Mesenchymal stem cell (in vitro differentiated cells and primary cell): ENCODE measurements at regions not wholly inside any gene's neighbourhood (a gene's known extent, or its start where the extent isn't known, plus 50 kb on each side); places are given as distances from the start of the nearest gene placed in this dataset.

Source experiments
- DNase-seq: peaks from one replicate; pipeline ENCODE4 v3.0.0-alpha.2; 2013
- H2AFZ ChIP-seq: one replicate; pipeline ENCODE4 v1.6.1; 2013; ENCODE audit warnings: low read depth, mild to moderate bottlenecking, control low read depth, inconsistent platforms, low read length, moderate library complexity
- H2AK5ac ChIP-seq: 2 replicates; pipeline ENCODE4 v1.6.1; 2013; ENCODE audit warnings: low read length, moderate library complexity, mild to moderate bottlenecking, inconsistent platforms; ENCODE audit not compliant: severe bottlenecking
- H2BK120ac ChIP-seq: one replicate; pipeline ENCODE4 v1.6.1; 2013; ENCODE audit warnings: low read depth, mild to moderate bottlenecking, inconsistent platforms, low read length, moderate library complexity
- H2BK12ac ChIP-seq, 2 experiments: one replicate each; pipeline ENCODE4 v1.6.1; 2013; ENCODE audit warnings: inconsistent platforms in 2 of 2, low read length in 2 of 2, mild to moderate bottlenecking in 2 of 2, moderate library complexity in 2 of 2, control low read depth in 1 of 2
- H2BK15ac ChIP-seq: one replicate; pipeline ENCODE4 v1.6.1; 2013; ENCODE audit warnings: mild to moderate bottlenecking, low read depth, inconsistent platforms; ENCODE audit not compliant: poor library complexity, severe bottlenecking
- H2BK5ac ChIP-seq: 2 replicates; pipeline ENCODE4 v1.6.1; 2013; ENCODE audit warnings: low read depth, mild to moderate bottlenecking, low read length, control low read depth, inconsistent platforms; ENCODE audit not compliant: poor library complexity, severe bottlenecking
- H3K14ac ChIP-seq, 2 experiments: one replicate each; pipeline ENCODE4 v1.6.1; 2013; ENCODE audit warnings: inconsistent platforms in 2 of 2, low read length in 2 of 2, control low read depth in 1 of 2, mild to moderate bottlenecking in 1 of 2, moderate library complexity in 1 of 2
- H3K18ac ChIP-seq, 2 experiments: one replicate each; pipeline ENCODE4 v1.6.1; 2013; ENCODE audit warnings: inconsistent platforms in 2 of 2, low read length in 2 of 2, control low read depth in 1 of 2, low read depth in 1 of 2, mild to moderate bottlenecking in 1 of 2
- H3K23ac ChIP-seq, 2 experiments: one replicate each; pipeline ENCODE4 v1.6.1; 2013; ENCODE audit warnings: inconsistent platforms in 2 of 2, low read length in 2 of 2, mild to moderate bottlenecking in 2 of 2, moderate library complexity in 2 of 2, control low read depth in 1 of 2
- H3K27ac ChIP-seq: 2 replicates; pipeline ENCODE4 v1.5.1; 2013; ENCODE audit warnings: mild to moderate bottlenecking, moderate library complexity, low read length, control low read depth, inconsistent platforms; ENCODE audit not compliant: poor library complexity, severe bottlenecking
- H3K27me3 ChIP-seq, 2 experiments: 2 replicates each; pipeline versions ENCODE4 v1.6.1 to v1.7.0; 2013; ENCODE audit warnings: low read length in 2 of 2, mild to moderate bottlenecking in 2 of 2, moderate library complexity in 2 of 2, control low read depth in 1 of 2, inconsistent platforms in 1 of 2; ENCODE audit not compliant: control insufficient read depth in 1 of 2, insufficient read depth in 1 of 2
- H3K36me3 ChIP-seq, 2 experiments: 2 replicates each; pipeline versions ENCODE4 v1.6.1 to v1.7.0; 2013; ENCODE audit warnings: low read length in 2 of 2, control low read depth in 1 of 2, inconsistent platforms in 1 of 2, low read depth in 1 of 2, mild to moderate bottlenecking in 1 of 2; ENCODE audit not compliant: insufficient read depth in 2 of 2, control insufficient read depth in 1 of 2
- H3K4ac ChIP-seq, 2 experiments: one replicate each; pipeline ENCODE4 v1.6.1; 2013; ENCODE audit warnings: inconsistent platforms in 2 of 2, low read length in 2 of 2, mild to moderate bottlenecking in 2 of 2, moderate library complexity in 2 of 2, control low read depth in 1 of 2, low read depth in 1 of 2
- H3K4me1 ChIP-seq: 2 replicates; pipeline ENCODE4 v1.6.1; 2013; ENCODE audit warnings: low read depth, low read length, control low read depth; ENCODE audit not compliant: control insufficient read depth, insufficient read depth
- H3K4me2 ChIP-seq: 2 replicates; pipeline ENCODE4 v1.6.1; 2013; ENCODE audit warnings: low read length, mild to moderate bottlenecking, inconsistent platforms; ENCODE audit not compliant: poor library complexity, severe bottlenecking
- H3K4me3 ChIP-seq, 2 experiments: 2 replicates each; pipeline versions ENCODE4 v1.5.1 to v1.7.0; 2013; ENCODE audit warnings: low read length in 2 of 2, mild to moderate bottlenecking in 2 of 2, control low read depth in 1 of 2, low read depth in 1 of 2; ENCODE audit not compliant: insufficient read depth in 1 of 2
- H3K79me1 ChIP-seq: replicated peaks from 2 replicates; pipeline ENCODE4 v1.6.1; 2013; ENCODE audit warnings: mild to moderate bottlenecking, control low read depth, low read length, inconsistent platforms; ENCODE audit not compliant: poor library complexity, severe bottlenecking
- H3K9ac ChIP-seq: 2 replicates; pipeline ENCODE4 v1.7.0; 2013; ENCODE audit warnings: mild to moderate bottlenecking, low read length, moderate library complexity
- H3K9me3 ChIP-seq: 2 replicates; pipeline ENCODE4 v1.7.0; 2013; ENCODE audit warnings: mild to moderate bottlenecking, low read length; ENCODE audit not compliant: control insufficient read depth
- H4K8ac ChIP-seq: one replicate; pipeline ENCODE4 v1.6.1; 2013; ENCODE audit warnings: inconsistent platforms, mild to moderate bottlenecking, low read length, moderate library complexity
- H4K91ac ChIP-seq: one replicate; pipeline ENCODE4 v1.6.1; 2013; ENCODE audit warnings: mild to moderate bottlenecking, low read length, inconsistent platforms
- WGBS: methylation state at CpG from one replicate; pipeline ENCODE4 v1.1.7; 2013; ENCODE audit warnings: mixed read lengths; 5-methylcytosine and 5-hydroxymethylcytosine counted together

GRCh38 chr1:188496506-188496905 is 1667.8 kb downstream of the PLA2G4A start:
- no peak overlapping the region for H2BK5ac ChIP-seq
- 100% methylated on average over 1 of the region's 1 CpG for WGBS
- H3K9me3 ChIP-seq = peaks cover 15% of the 10 kb centered on the region
- H4K91ac ChIP-seq = no peak overlapping the region
- no peak overlapping the region for H2BK120ac ChIP-seq
- no peak overlapping the region for H3K18ac ChIP-seq
- no peak overlapping the region for H4K8ac ChIP-seq
- H3K79me1 ChIP-seq = no peaks in the 10 kb centered on the region
- H2AFZ ChIP-seq = no peak overlapping the region
- no peaks in the 10 kb centered on the region for H3K4me1 ChIP-seq
- H3K9ac ChIP-seq = no peak overlapping the region
- no peak overlapping the region for H3K14ac ChIP-seq
- H3K4me2 ChIP-seq = no peak overlapping the region
- no peak overlapping the region for H2BK12ac ChIP-seq
- no peak overlapping the region for H3K23ac ChIP-seq
- H3K4ac ChIP-seq = no peak overlapping the region
- H3K27me3 ChIP-seq = no peaks in the 10 kb centered on the region
- H3K4me3 ChIP-seq = no peak overlapping the region
- H2BK15ac ChIP-seq = no peak overlapping the region
- H2AK5ac ChIP-seq = no peak overlapping the region
- no peaks in the 10 kb centered on the region for H3K36me3 ChIP-seq
- H3K27ac ChIP-seq = no peak overlapping the region
- no peak for DNase-seq

DNA sequence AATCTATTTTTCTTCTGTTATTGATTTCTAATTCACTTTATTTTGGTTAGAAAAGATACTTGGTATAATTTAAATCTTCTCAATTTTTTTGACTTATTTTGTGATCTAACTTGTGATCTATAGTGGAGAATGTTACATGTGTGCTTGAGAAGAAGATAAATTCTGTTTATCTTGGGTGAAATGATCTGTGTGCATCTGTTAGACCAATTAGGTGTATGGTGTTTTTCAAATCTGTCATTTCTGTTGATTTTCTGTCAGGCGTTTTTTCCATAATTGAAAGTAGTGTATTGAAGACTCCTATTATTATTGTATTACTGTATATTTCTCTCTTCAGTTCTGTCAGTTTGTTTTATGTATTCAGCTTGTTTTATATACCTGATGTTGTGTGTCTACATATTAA is 1668.3 kb downstream of the PLA2G4A start:
- H3K4me3 ChIP-seq = no peak overlapping the region
- H3K4me2 ChIP-seq = no peak overlapping the region
- H3K18ac ChIP-seq = no peak overlapping the region
- H3K4me1 ChIP-seq = no peaks in the 10 kb centered on the region
- H3K4ac ChIP-seq = no peak overlapping the region
- H3K27me3 ChIP-seq = no peaks in the 10 kb centered on the region
- no peaks in the 10 kb centered on the region for H3K79me1 ChIP-seq
- no peak overlapping the region for H3K27ac ChIP-seq
- peaks cover 15% of the 10 kb centered on the region for H3K9me3 ChIP-seq
- no peak overlapping the region for H2BK12ac ChIP-seq
- no peak overlapping the region for H3K14ac ChIP-seq
- no peak for DNase-seq
- H3K36me3 ChIP-seq = no peaks in the 10 kb centered on the region
- no peak overlapping the region for H3K23ac ChIP-seq
- H2BK15ac ChIP-seq = no peak overlapping the region
- no peak overlapping the region for H4K8ac ChIP-seq
- no peak overlapping the region for H2AK5ac ChIP-seq
- no peak overlapping the region for H2AFZ ChIP-seq
- H2BK5ac ChIP-seq = no peak overlapping the region
- H2BK120ac ChIP-seq = no peak overlapping the region
- no CpG with 5 or more reads among the region's 1 CpG for WGBS
- H3K9ac ChIP-seq = no peak overlapping the region
- H4K91ac ChIP-seq = no peak overlapping the region

DNA sequence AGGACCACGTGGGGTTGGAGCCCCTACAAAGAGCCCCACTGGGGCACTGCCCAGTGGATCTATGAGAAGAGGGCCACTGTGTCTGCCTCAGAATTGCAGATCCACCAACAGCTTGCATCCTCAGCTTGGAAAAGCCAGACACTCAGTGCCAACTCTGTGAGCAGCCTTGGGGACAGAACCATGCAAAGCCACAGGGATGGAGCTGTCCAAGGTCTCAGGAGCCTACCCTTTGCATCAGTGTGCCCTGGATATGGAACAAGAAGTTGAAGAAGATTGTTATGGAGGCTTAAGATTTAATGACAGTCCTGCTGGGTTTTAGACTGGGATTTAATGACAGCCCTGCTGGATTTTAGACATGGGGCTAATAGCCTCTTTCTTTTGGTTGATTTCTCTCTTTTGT is 1670.9 kb downstream of the PLA2G4A start:
- Histone ChIP-seq H3K36me3 (no peaks in the 10 kb centered on the region), H3K4me1 (no peaks in the 10 kb centered on the region), H3K4me2 (no peak overlapping the region), H3K18ac (no peak overlapping the region), H4K91ac (no peak overlapping the region), H2AFZ (no peak overlapping the region), H2AK5ac (no peak overlapping the region), H2BK5ac (no peak overlapping the region), H3K27ac (no peak overlapping the region), H3K4me3 (peak overlapping the region in 1 of 2 experiments; percentile 7), H3K9me3 (peaks cover 15% of the 10 kb centered on the region), H3K14ac (no peak overlapping the region), H3K23ac (no peak overlapping the region), H2BK120ac (no peak overlapping the region), H3K27me3 (no peaks in the 10 kb centered on the region), H2BK12ac (no peak overlapping the region), H3K9ac (no peak overlapping the region), H4K8ac (no peak overlapping the region), H2BK15ac (no peak overlapping the region), H3K4ac (no peak overlapping the region), H3K79me1 (no peaks in the 10 kb centered on the region)
- 66% methylated on average over 1 of the region's 1 CpG for WGBS
- peak; percentile 27 for DNase-seq

- H3K18ac ChIP-seq = no peak overlapping the region
- no peak overlapping the region for H3K27ac ChIP-seq
- no peak overlapping the region for H2BK12ac ChIP-seq
- no peak overlapping the region for H3K4ac ChIP-seq
- H3K4me1 ChIP-seq = no peaks in the 10 kb centered on the region
- H2BK5ac ChIP-seq = no peak overlapping the region
- H2AFZ ChIP-seq = no peak overlapping the region
- no peak overlapping the region for H3K23ac ChIP-seq
- H3K9me3 ChIP-seq = peaks cover 14% of the 10 kb centered on the region
- H2AK5ac ChIP-seq = no peak overlapping the region
- H3K9ac ChIP-seq = no peak overlapping the region
- no peak overlapping the region for H3K4me2 ChIP-seq
- H4K8ac ChIP-seq = no peak overlapping the region
- no peaks in the 10 kb centered on the region for H3K79me1 ChIP-seq
- no peak overlapping the region for H3K4me3 ChIP-seq
- no peaks in the 10 kb centered on the region for H3K27me3 ChIP-seq
- no peak overlapping the region for H2BK15ac ChIP-seq
- no peaks in the 10 kb centered on the region for H3K36me3 ChIP-seq
- no peak overlapping the region for H2BK120ac ChIP-seq
- DNase-seq = no peak
- no peak overlapping the region for H4K91ac ChIP-seq
- no peak overlapping the region for H3K14ac ChIP-seq
- 98% methylated on average over 3 of the region's 3 CpGs for WGBS
Measured at GRCh38 chr1:188514917-188515316, 1686.2 kb downstream of the PLA2G4A start.
